Progenitor cell of endocrine pancreas (in vitro differentiated cells): ENCODE measurements at regions not wholly inside any gene's neighbourhood (a gene's known extent, or its start where the extent isn't known, plus 50 kb on each side); places are given as distances from the start of the nearest gene placed in this dataset.
A peak's percentile ranks its signal among the peaks of the same experiment; 100 is the strongest.

Source experiments
- DNase-seq: peaks from one replicate; pipeline ENCODE4 v3.0.0; 2021; ENCODE audit warnings: low spot score; ENCODE audit not compliant: unreplicated experiment
- H3K27ac Mint-ChIP-seq: 2 replicates; pipeline ENCODE4 v1.8.0; 2021; ENCODE audit warnings: mild to moderate bottlenecking, moderate library complexity, mixed read lengths
- H3K27me3 Mint-ChIP-seq: 2 replicates; pipeline ENCODE4 v1.8.0; 2021; ENCODE audit warnings: mixed read lengths
- H3K36me3 Mint-ChIP-seq: 2 replicates; pipeline ENCODE4 v1.8.0; 2022; ENCODE audit warnings: mixed read lengths; ENCODE audit not compliant: insufficient read depth
- H3K4me1 Mint-ChIP-seq: 2 replicates; pipeline ENCODE4 v1.8.0; 2021; ENCODE audit warnings: low read depth, mixed read lengths
- H3K4me3 Mint-ChIP-seq: 2 replicates; pipeline ENCODE4 v1.8.0; 2021; ENCODE audit warnings: low read depth, mild to moderate bottlenecking, moderate library complexity, mixed read lengths
- H3K9me3 Mint-ChIP-seq: 2 replicates; pipeline ENCODE4 v1.8.0; 2021; ENCODE audit warnings: low read depth, mixed read lengths
- CTCF ChIP-seq: fragments of 200-600 bp; sonication (generic); IDR thresholded peaks from one replicate; pipeline ENCODE4 v1.5.0; 2021; ENCODE audit warnings: antibody characterized with exemption, mild to moderate bottlenecking; ENCODE audit not compliant: unreplicated experiment

- Mint-ChIP-seq H3K9me3 (peaks cover 6% of the 10 kb centered on the region), H3K4me3 (no peak overlapping the region), H3K4me1 (peaks cover 45% of the 10 kb centered on the region), H3K27ac (peak overlapping the region; percentile 97), H3K36me3 (peaks cover 4% of the 10 kb centered on the region), H3K27me3 (no peaks in the 10 kb centered on the region)
- TF ChIP-seq CTCF, result no peak
- no peak for DNase-seq
Measured at GRCh38 chr6:7468382-7469081, 72.9 kb upstream of the DSP start.

- peaks cover 6% of the 10 kb centered on the region for H3K9me3 Mint-ChIP-seq
- no peak for DNase-seq
- no peak overlapping the region for H3K4me3 Mint-ChIP-seq
- H3K4me1 Mint-ChIP-seq, result peaks cover 39% of the 10 kb centered on the region
- no peaks in the 10 kb centered on the region for H3K27me3 Mint-ChIP-seq
- H3K27ac Mint-ChIP-seq, result no peak overlapping the region
- H3K36me3 Mint-ChIP-seq, result peaks cover 4% of the 10 kb centered on the region
- no peak for TF ChIP-seq CTCF
Measured at GRCh38 chr6:7469696-7470095, 71.8 kb upstream of the DSP start.

- Mint-ChIP-seq H3K27ac (no peak overlapping the region), H3K4me3 (no peak overlapping the region), H3K9me3 (peaks cover 6% of the 10 kb centered on the region), H3K36me3 (peaks cover 1% of the 10 kb centered on the region), H3K27me3 (no peaks in the 10 kb centered on the region), H3K4me1 (peaks cover 34% of the 10 kb centered on the region)
- no peak for DNase-seq
- TF ChIP-seq CTCF, result no peak
Measured at GRCh38 chr6:7471171-7471570, 70.3 kb upstream of the DSP start.

GRCh38 chr6:7473805-7474719, 67.4 kb upstream of the DSP start:
- TF ChIP-seq CTCF, result no peak

GRCh38 chr6:7475081-7475480, 66.4 kb upstream of the DSP start:
- Mint-ChIP-seq H3K4me1 (peaks cover 9% of the 10 kb centered on the region), H3K27me3 (no peaks in the 10 kb centered on the region), H3K36me3 (peaks cover 1% of the 10 kb centered on the region), H3K27ac (no peak overlapping the region), H3K4me3 (no peak overlapping the region), H3K9me3 (peaks cover 4% of the 10 kb centered on the region)
- no peak for DNase-seq
- TF ChIP-seq CTCF, result no peak

More at GRCh38 chr6:7473805-7474719, 67.4 kb upstream of the DSP start:
- no peak overlapping the region for H3K4me3 Mint-ChIP-seq
- H3K27me3 Mint-ChIP-seq, result no peaks in the 10 kb centered on the region
- peaks cover 4% of the 10 kb centered on the region for H3K9me3 Mint-ChIP-seq
- no peak for DNase-seq
- H3K27ac Mint-ChIP-seq, result no peak overlapping the region
- peaks cover 1% of the 10 kb centered on the region for H3K36me3 Mint-ChIP-seq
- H3K4me1 Mint-ChIP-seq, result peaks cover 9% of the 10 kb centered on the region
